K562 (cell line): ENCODE measurements at regions not wholly inside any gene's neighbourhood (a gene's known extent, or its start where the extent isn't known, plus 50 kb on each side); places are given as distances from the start of the nearest gene placed in this dataset.

ENCODE experiments used
- ATAC-seq: fragments of 200-7000 bp; cut with Tn5 transposase; 3 replicates; pipeline ENCODE4 v1.9.1; 2020; ENCODE audit warnings: moderate library complexity
- BruUV-seq: library from RNA; stranded (reverse); fragments of 400-500 nt; replicated peaks from 2 replicates; lab custom pipeline; 2021; lab: Mats Ljungman, UMichigan
- CTCF ChIA-PET: fragments of 300-600 bp; formaldehyde crosslinking; extraction: SDS; loops from one replicate; lab custom pipeline; 2021; ENCODE audit warnings: low intra/inter-chr PET ratio; lab: Yijun Ruan, JAX
- POLR2A ChIA-PET: fragments of 300-600, 350-650 bp; sonication (Branson Sonifier 250); formaldehyde crosslinking; extraction: SDS; loops from one replicate; lab custom pipeline; 2021; ENCODE audit warnings: antibody characterized with exemption, inconsistent platforms; lab: Yijun Ruan, JAX
- DNase-seq, 4 experiments: peaks; one replicate each; pipeline versions ENCODE4 v3.0.0 to v3.0.0-alpha.2; 2011 to 2018; ENCODE audit warnings: low spot score in 3 of 4, mixed read lengths in 3 of 4; ENCODE audit errors: extremely low read depth in 1 of 4
- FAIRE-seq: peaks from 2 replicates; lab custom pipeline; 2011; peaks lifted over from hg19 to GRCh38; lab: Jason Lieb, UNC
- H2AFZ ChIP-seq: 2 replicates; pipeline ENCODE4 v1.6.0; 2011; ENCODE audit warnings: low read depth, low read length, control low read depth, inconsistent platforms
- H3K27ac ChIP-seq: fragments of 200-600 bp; 3 replicates; pipeline ENCODE4 v1.8.0; 2011; ENCODE audit warnings: low read depth, mild to moderate bottlenecking, control low read depth, inconsistent platforms, low read length, moderate library complexity, mixed read lengths; ENCODE audit errors: extremely low read depth
- H3K27me3 ChIP-seq, 2 experiments: fragments of 300-600 bp in 1 of 2; 2 replicates in 1 of 2; 3 replicates in 1 of 2; pipeline versions ENCODE4 v1.6.0 to v1.8.0; 2011; ENCODE audit warnings: inconsistent platforms in 2 of 2, low read length in 2 of 2, mild to moderate bottlenecking in 1 of 2, mixed read lengths in 1 of 2, moderate library complexity in 1 of 2; ENCODE audit not compliant: control insufficient read depth in 2 of 2, insufficient read depth in 2 of 2
- H3K36me3 ChIP-seq: fragments of 300-600 bp; 3 replicates; pipeline ENCODE4 v1.8.0; 2011; ENCODE audit warnings: mild to moderate bottlenecking, low read length, inconsistent platforms; ENCODE audit not compliant: control insufficient read depth, insufficient read depth
- H3K4me1 ChIP-seq, 2 experiments: fragments of 200-600 bp in 1 of 2; replicated peaks in 1 of 2; 2 replicates in 1 of 2; 3 replicates in 1 of 2; pipeline versions ENCODE4 v1.5.1 to v1.8.0; 2011; ENCODE audit warnings: inconsistent platforms in 2 of 2, low read length in 2 of 2, mild to moderate bottlenecking in 1 of 2, mixed read lengths in 1 of 2, moderate library complexity in 1 of 2; ENCODE audit not compliant: control insufficient read depth in 2 of 2, insufficient read depth in 2 of 2
- H3K4me2 ChIP-seq: 2 replicates; pipeline ENCODE4 v1.6.1; 2011; ENCODE audit warnings: low read length, control low read depth, inconsistent platforms, mixed read lengths; ENCODE audit not compliant: insufficient read depth
- H3K4me3 ChIP-seq: fragments of 200-600 bp; sonication (generic), shearing (Covaris generic); 2 replicates; pipeline ENCODE4 v1.5.1; 2016; ENCODE audit warnings: control low read depth, inconsistent platforms
- H3K79me2 ChIP-seq: fragments of 200-600 bp; 3 replicates; pipeline ENCODE4 v1.8.0; 2011; ENCODE audit warnings: low read length, inconsistent platforms; ENCODE audit not compliant: control insufficient read depth, insufficient read depth
- H3K9ac ChIP-seq, 2 experiments: 2 replicates each; pipeline versions ENCODE4 v1.6.0 to v1.6.1; 2011; ENCODE audit warnings: low read depth in 2 of 2, low read length in 2 of 2, control low read depth in 1 of 2, inconsistent platforms in 1 of 2, mild to moderate bottlenecking in 1 of 2, mixed read lengths in 1 of 2; ENCODE audit not compliant: insufficient read depth in 1 of 2
- H3K9me1 ChIP-seq: one replicate; pipeline ENCODE4 v1.6.0; 2011; ENCODE audit warnings: inconsistent platforms, mild to moderate bottlenecking, low read length, moderate library complexity; ENCODE audit not compliant: control insufficient read depth, insufficient read depth
- H3K9me3 ChIP-seq: replicated peaks from 2 replicates; pipeline ENCODE4 v1.5.1; 2011; ENCODE audit warnings: low read depth, low read length, inconsistent platforms; ENCODE audit not compliant: control insufficient read depth, insufficient read depth
- H4K20me1 ChIP-seq: replicated peaks from 2 replicates; pipeline ENCODE4 v1.6.1; 2011; ENCODE audit warnings: low read length, inconsistent platforms, mixed read lengths; ENCODE audit not compliant: control insufficient read depth, insufficient read depth
- FOS ChIP-seq: IDR thresholded peaks from 3 replicates; pipeline ENCODE4 v1.6.1; 2011; ENCODE audit not compliant: insufficient read length; ENCODE audit errors: extremely low read depth
- FOXJ2 ChIP-seq: fragments of 200-800 bp; sonication (Bioruptor generic); IDR thresholded peaks from 2 replicates; pipeline ENCODE4 v1.6.1; 2016; ENCODE audit warnings: missing genetic modification characterization, missing compliant biosample characterization
- KAT7 ChIP-seq: sonication (generic); formaldehyde crosslinking; IDR thresholded peaks from 2 replicates; pipeline ENCODE4 v1.8.0; 2022; ENCODE audit warnings: missing genetic modification reagents, mild to moderate bottlenecking, borderline replicate concordance
- MYBL2 ChIP-seq, 2 experiments: fragments of 450-650 bp in 1 of 2; sonication (generic) in 1 of 2; formaldehyde crosslinking in 1 of 2; IDR thresholded peaks; 2 replicates each; pipeline versions ENCODE4 v1.6.1 to v1.8.1; 2017 to 2022; ENCODE audit warnings: borderline replicate concordance in 1 of 2, inconsistent platforms in 1 of 2, low read depth in 1 of 2, mild to moderate bottlenecking in 1 of 2, missing genetic modification reagents in 1 of 2, moderate library complexity in 1 of 2
- POLR2H ChIP-seq: IDR thresholded peaks from 2 replicates; pipeline ENCODE4 v1.6.1; 2016; ENCODE audit warnings: missing genetic modification characterization, low read depth, mild to moderate bottlenecking, control low read depth, missing compliant biosample characterization, moderate library complexity
- SMARCA5 ChIP-seq: fragments of 450-650 bp; IDR thresholded peaks from 2 replicates; pipeline ENCODE4 v1.6.1; 2016
- TBL1XR1 ChIP-seq, 2 experiments: IDR thresholded peaks; 2 replicates each; pipeline ENCODE4 v1.6.1; 2012; ENCODE audit warnings: improper control_type of control experiment in 2 of 2, low read length in 2 of 2, mild to moderate bottlenecking in 1 of 2
- ZBTB8A ChIP-seq: fragments of 450-650 bp; IDR thresholded peaks from 2 replicates; pipeline ENCODE4 v1.6.1; 2018; ENCODE audit warnings: mild to moderate bottlenecking, moderate library complexity; ENCODE audit not compliant: partially characterized antibody
- ZC3H8 ChIP-seq: fragments of 450-650 bp; IDR thresholded peaks from 2 replicates; pipeline ENCODE4 v1.6.1; 2017
- ZFP1 ChIP-seq: fragments of 450-650 bp; formaldehyde crosslinking; IDR thresholded peaks from 2 replicates; pipeline ENCODE4 v1.4.0; 2020; ENCODE audit warnings: mild to moderate bottlenecking, mixed read lengths
- ZNF3 ChIP-seq: fragments of 250-450 bp; sonication (Bioruptor Pico); IDR thresholded peaks from 2 replicates; pipeline ENCODE4 v1.5.0; 2021; ENCODE audit warnings: mild to moderate bottlenecking, moderate library complexity
- ZNF766 ChIP-seq: fragments of 200-800 bp; sonication (Bioruptor generic); conservative IDR thresholded peaks from 2 replicates; pipeline ENCODE4 v1.6.1; 2016; ENCODE audit warnings: missing genetic modification characterization, missing compliant biosample characterization
- WGBS: fragments of 100-300 bp; shearing (Covaris generic); methylation state at CpG from one replicate; pipeline ENCODE4 v1.1.6; 2016; ENCODE audit warnings: low coverage, mixed read lengths; ENCODE audit not compliant: insufficient coverage; ENCODE audit errors: missing lambda C conversion rate; 5-methylcytosine and 5-hydroxymethylcytosine counted together
- in situ Hi-C: fragments of 300-500 bp; cut with MboI; formaldehyde crosslinking; loops from 4 replicates; pipeline ENCODE4 v1.15.0; 2018; ENCODE audit warnings: inconsistent platforms, mixed read lengths
- intact Hi-C: fragments of 100-400 bp; cut with micrococcal nuclease; formaldehyde crosslinking; loops from 2 replicates; pipeline ENCODE4 v1.14.2; 2022
- TF ChIP-seq, protein P1 (sequence below): fragments of 450-650 bp; IDR thresholded peaks from 2 replicates; pipeline ENCODE4 v1.6.1; 2016; ENCODE audit warnings: low read depth, mild to moderate bottlenecking, moderate library complexity

DNA sequence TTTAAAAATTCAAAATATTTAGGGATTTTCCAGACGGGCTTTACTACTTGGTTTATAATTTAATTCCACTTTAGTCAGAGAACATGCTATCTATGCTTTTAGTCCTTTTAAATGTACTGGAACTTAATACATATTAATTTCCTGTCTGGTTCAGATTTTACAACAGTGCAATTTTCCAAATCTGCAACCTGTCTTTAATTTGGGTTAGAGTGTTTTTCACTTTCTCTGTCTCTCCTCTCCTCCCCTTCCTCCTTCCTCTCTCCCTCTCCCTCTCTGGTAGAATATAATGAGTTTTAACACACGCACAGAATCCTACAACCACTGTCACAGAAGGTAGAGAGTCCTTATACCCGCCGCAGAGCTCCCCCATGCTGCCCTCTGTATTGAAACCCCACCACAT lies 950.7 kb downstream of the BRD1 start:
- no peaks in the 10 kb centered on the region for H3K9me3 ChIP-seq
- H3K36me3 ChIP-seq = no peaks in the 10 kb centered on the region
- H3K4me2 ChIP-seq = no peak overlapping the region
- intact Hi-C loops = no loop called here
- H3K9me1 ChIP-seq = no peaks in the 10 kb centered on the region
- CTCF ChIA-PET = no interaction called here
- no peak overlapping the region for H3K27ac ChIP-seq
- 0% methylated on average over 4 of the region's 4 CpGs for WGBS
- no peak for FAIRE-seq
- TF ChIP-seq FOXJ2 (tag) (no peak), ZFP1 (CRISPR knock-in tag) (no peak), FOS (no peak), SMARCA5 (no peak)
- TF ChIP-seq, protein P1, sequence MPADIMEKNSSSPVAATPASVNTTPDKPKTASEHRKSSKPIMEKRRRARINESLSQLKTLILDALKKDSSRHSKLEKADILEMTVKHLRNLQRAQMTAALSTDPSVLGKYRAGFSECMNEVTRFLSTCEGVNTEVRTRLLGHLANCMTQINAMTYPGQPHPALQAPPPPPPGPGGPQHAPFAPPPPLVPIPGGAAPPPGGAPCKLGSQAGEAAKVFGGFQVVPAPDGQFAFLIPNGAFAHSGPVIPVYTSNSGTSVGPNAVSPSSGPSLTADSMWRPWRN = no peak
- no peak overlapping the region for H3K9ac ChIP-seq
- POLR2A ChIA-PET = no interaction called here
- DNase-seq = no peak
- H2AFZ ChIP-seq = no peak overlapping the region
- in situ Hi-C loops = no loop called here
- no peaks in the 10 kb centered on the region for H4K20me1 ChIP-seq
- no peaks in the 10 kb centered on the region for H3K79me2 ChIP-seq
- no peaks in the 10 kb centered on the region for H3K4me1 ChIP-seq
- no peak overlapping the region for H3K4me3 ChIP-seq
- ATAC-seq = no peak
- no TSS peak for BruUV-seq
- no peaks in the 10 kb centered on the region for H3K27me3 ChIP-seq

DNA sequence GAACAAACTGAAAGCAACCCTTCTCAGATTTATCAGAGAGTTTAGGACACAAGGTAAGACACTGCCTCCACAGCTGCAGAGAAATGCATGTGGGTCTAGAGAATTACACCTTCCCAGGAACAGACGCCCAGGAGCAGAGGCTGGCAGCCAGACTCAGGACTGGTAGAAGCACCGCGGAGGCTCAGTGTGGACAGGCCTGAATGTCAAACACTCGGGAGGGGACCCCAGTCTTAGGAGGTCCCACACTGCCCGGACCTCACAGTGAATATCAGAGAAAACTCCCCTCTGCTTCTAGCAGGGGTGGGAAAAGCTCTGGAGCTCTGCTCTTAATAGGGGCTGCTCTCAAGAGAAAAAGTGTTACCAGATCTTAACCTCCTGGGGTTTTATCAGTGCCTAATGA lies 952.7 kb downstream of the BRD1 start:
- no peaks in the 10 kb centered on the region for H3K9me3 ChIP-seq
- H3K27ac ChIP-seq = no peak overlapping the region
- ATAC-seq (no peak), FAIRE-seq (no peak), DNase-seq (no peak)
- H3K9me1 ChIP-seq = no peaks in the 10 kb centered on the region
- no peak overlapping the region for H3K4me2 ChIP-seq
- no peak overlapping the region for H3K9ac ChIP-seq
- no peaks in the 10 kb centered on the region for H3K27me3 ChIP-seq
- intact Hi-C loops (no loop called here), in situ Hi-C loops (no loop called here)
- H3K79me2 ChIP-seq = no peaks in the 10 kb centered on the region
- H3K36me3 ChIP-seq = no peaks in the 10 kb centered on the region
- H4K20me1 ChIP-seq = no peaks in the 10 kb centered on the region
- WGBS = 0% methylated on average over 5 of the region's 5 CpGs
- TF ChIP-seq TBL1XR1 (IDR thresholded peaks at IDR 0.05; ENCODE audit: low read length in 2 of 2) (no peak), KAT7 (CRISPR knock-in tag) (no peak), MYBL2 (IDR thresholded peaks at IDR 0.05; ENCODE audit: low read depth) (no peak), MYBL2 (CRISPR knock-in tag; IDR thresholded peaks at IDR 0.05; ENCODE audit: borderline replicate concordance) (no peak), ZBTB8A (no peak), POLR2H (tag) (no peak), ZNF3 (CRISPR knock-in tag) (no peak), ZNF766 (CRISPR knock-in tag) (no peak), ZC3H8 (no peak)
- no peak overlapping the region for H2AFZ ChIP-seq
- ChIA-PET POLR2A (interaction anchor here (0.7 kb wide), 1 partner anchor 16 kb away, joined by 3 read pairs; no protein-coding TSS in a partner anchor), CTCF (no interaction called here)
- H3K4me1 ChIP-seq = no peaks in the 10 kb centered on the region
- BruUV-seq = no TSS peak
- no peak overlapping the region for H3K4me3 ChIP-seq
